Fibroblast of pulmonary artery (primary cell): ENCODE measurements at regions not wholly inside any gene's neighbourhood (a gene's known extent, or its start where the extent isn't known, plus 50 kb on each side); places are given as distances from the start of the nearest gene placed in this dataset.
A peak's percentile ranks its signal among the peaks of the same experiment; 100 is the strongest.

Source experiments
- DNase-seq: peaks from one replicate; pipeline ENCODE4 v3.0.0-alpha.2; 2010; ENCODE audit warnings: low read depth
- H3K4me3 ChIP-seq: replicated peaks from 2 replicates; pipeline ENCODE4 v1.5.1; 2011; ENCODE audit warnings: low read depth, mild to moderate bottlenecking, control low read depth, low read length, moderate library complexity
- CTCF ChIP-seq: IDR thresholded peaks from 2 replicates; pipeline ENCODE4 v1.5.1; 2011; ENCODE audit warnings: mild to moderate bottlenecking, control low read depth, low read length, inconsistent platforms; ENCODE audit errors: missing control alignments

- TF ChIP-seq CTCF: no peak
- no peak overlapping the region for H3K4me3 ChIP-seq
- no peak for DNase-seq
Observed at GRCh38 chr5:66337626-66338226, 193.6 kb downstream of the SREK1 start.

GRCh38 chr5:66338828-66339227, 194.7 kb downstream of the SREK1 start:
- DNase-seq: no peak
- no peak overlapping the region for H3K4me3 ChIP-seq
- TF ChIP-seq CTCF: no peak

- DNase-seq: peak; percentile 30
- no peak for TF ChIP-seq CTCF
Observed at GRCh38 chr5:66339896-66340295, 195.8 kb downstream of the SREK1 start.

GRCh38 chr5:66340786-66341185, 196.7 kb downstream of the SREK1 start:
- no peak overlapping the region for H3K4me3 ChIP-seq
- no peak for DNase-seq
- TF ChIP-seq CTCF: no peak

More at GRCh38 chr5:66339896-66340295, 195.8 kb downstream of the SREK1 start:
- no peak overlapping the region for H3K4me3 ChIP-seq

- TF ChIP-seq CTCF: no peak
- H3K4me3 ChIP-seq: no peak overlapping the region
- DNase-seq: no peak
Observed at GRCh38 chr5:66342341-66342880, 198.3 kb downstream of the SREK1 start.

GRCh38 chr5:66343370-66344071, 199.4 kb downstream of the SREK1 start:
- no peak for TF ChIP-seq CTCF
- DNase-seq: no peak
- no peak overlapping the region for H3K4me3 ChIP-seq

- DNase-seq: no peak
- TF ChIP-seq CTCF: no peak
- no peak overlapping the region for H3K4me3 ChIP-seq
Observed at GRCh38 chr5:66344544-66344943, 200.4 kb downstream of the SREK1 start.
